Prostate gland (tissue), 2 donors: ENCODE measurements at regions not wholly inside any gene's neighbourhood (a gene's known extent, or its start where the extent isn't known, plus 50 kb on each side); places are given as distances from the start of the nearest gene placed in this dataset.

Source experiments
- CTCF ChIP-seq, 4 experiments: fragments of 200-600 bp in 2 of 4; fragments of 450-650 bp in 2 of 4; sonication (generic) in 2 of 4; IDR thresholded peaks; 1 replicate in 3 of 4; 2 replicates in 1 of 4; pipeline ENCODE4 v1.5.1; 2016 to 2019; ENCODE audit warnings: antibody characterized with exemption in 4 of 4, mild to moderate bottlenecking in 2 of 4, moderate library complexity in 2 of 4
- POLR2A ChIP-seq: fragments of 450-650 bp; IDR thresholded peaks from one replicate; pipeline ENCODE4 v1.6.1; 2016; ENCODE audit warnings: antibody characterized with exemption, mild to moderate bottlenecking
- POLR2AphosphoS5 ChIP-seq: sonication (generic); formaldehyde crosslinking; IDR thresholded peaks from one replicate; pipeline ENCODE4 v1.6.1; 2017; ENCODE audit warnings: antibody characterized with exemption

GRCh38 chr2:85953476-85953875 is 64.7 kb upstream of the ST3GAL5 start:
- TF ChIP-seq POLR2A (no peak), POLR2AphosphoS5 (no peak), CTCF (IDR thresholded peaks at IDR 0.05) (no peak)
